ENCODE measurements at regions not wholly inside any gene's neighbourhood (a gene's known extent, or its start where the extent isn't known, plus 50 kb on each side); places are given as distances from the start of the nearest gene placed in this dataset.

GRCh38 chr11:25734591-25735211, 597.2 kb upstream of the ANO3 start:
- Histone ChIP-seq H3K9ac (no peak overlapping the region), H3K4me2 (ENCODE audit: low read length) (no peak overlapping the region), H3K36me3 (ENCODE audit: control insufficient read depth, insufficient read depth, low read length) (no peaks in the 10 kb centered on the region), H3K9me3 (ENCODE audit: control insufficient read depth, low read length) (no peaks in the 10 kb centered on the region), H3K79me2 (no peaks in the 10 kb centered on the region), H2AFZ (no peak overlapping the region), H3K27me3 (ENCODE audit: control insufficient read depth, insufficient read depth, low read length) (no peaks in the 10 kb centered on the region), H3K4me1 (no peaks in the 10 kb centered on the region), H3K4me3 (ENCODE audit: low read depth, low read length) (no peak overlapping the region), H3K27ac (no peak overlapping the region)
- TF ChIP-seq CTCF (IDR thresholded peaks at IDR 0.05) = no peak

DNA sequence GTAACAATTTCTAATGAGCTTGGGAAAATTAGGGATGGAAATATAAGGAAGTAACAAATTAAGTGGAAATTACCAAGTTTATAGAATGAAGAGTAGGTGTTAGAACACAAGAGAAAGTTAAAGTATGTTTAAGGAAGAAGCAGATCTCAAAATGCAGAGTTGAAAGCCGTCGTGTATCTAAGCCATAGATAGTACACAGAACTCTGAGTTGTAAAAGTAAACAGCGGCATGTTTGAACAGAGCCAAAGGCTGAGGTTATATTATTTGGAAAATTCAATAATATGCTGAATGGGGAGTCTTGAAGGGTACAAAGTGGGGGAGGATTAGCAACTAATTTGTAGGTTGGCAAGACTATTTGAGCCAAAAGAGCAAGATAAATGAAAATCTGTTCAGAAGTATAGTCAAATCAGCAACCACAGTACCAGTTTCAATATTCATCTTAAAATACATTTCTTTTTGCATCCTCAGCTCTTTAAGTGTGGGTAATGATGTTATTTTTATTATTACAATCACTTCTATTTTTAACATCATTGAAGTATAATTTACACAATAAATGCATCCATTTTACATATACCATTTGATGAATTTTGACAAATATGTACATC, 594.8 kb upstream of the ANO3 start:
- Histone ChIP-seq H2AFZ (no peak overlapping the region), H3K4me1 (no peaks in the 10 kb centered on the region), H3K4me2 (ENCODE audit: low read length) (no peak overlapping the region), H3K79me2 (no peaks in the 10 kb centered on the region), H3K4me3 (ENCODE audit: low read depth, low read length) (no peak overlapping the region), H3K27me3 (ENCODE audit: control insufficient read depth, insufficient read depth, low read length) (no peaks in the 10 kb centered on the region), H3K27ac (no peak overlapping the region), H3K36me3 (ENCODE audit: control insufficient read depth, insufficient read depth, low read length) (no peaks in the 10 kb centered on the region), H3K9ac (no peak overlapping the region), H3K9me3 (ENCODE audit: control insufficient read depth, low read length) (no peaks in the 10 kb centered on the region)
- TF ChIP-seq CTCF (IDR thresholded peaks at IDR 0.05) = no peak

DNA sequence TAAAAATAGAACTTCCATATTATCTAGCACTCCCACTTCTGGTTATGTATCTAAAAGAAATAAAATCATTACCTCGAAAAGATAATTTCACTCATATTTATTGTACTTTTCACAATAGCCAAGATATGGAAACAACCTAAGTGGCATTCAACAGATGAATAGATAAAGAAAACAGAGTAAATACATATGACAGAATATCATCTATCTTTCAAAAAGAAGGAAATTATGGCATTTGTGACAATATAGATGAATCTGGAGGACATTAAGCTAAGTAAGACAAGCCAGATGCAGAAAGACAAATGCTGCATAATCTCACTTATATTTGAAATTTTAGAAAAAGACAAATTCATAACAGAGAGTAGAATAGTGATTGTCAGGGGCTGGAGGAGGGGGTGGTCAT, 590.0 kb upstream of the ANO3 start:
- Histone ChIP-seq H2AFZ (no peak overlapping the region), H3K27ac (no peak overlapping the region), H3K9me3 (ENCODE audit: control insufficient read depth, low read length) (no peaks in the 10 kb centered on the region), H3K4me3 (ENCODE audit: low read depth, low read length) (no peak overlapping the region), H3K4me1 (no peaks in the 10 kb centered on the region), H3K27me3 (ENCODE audit: control insufficient read depth, insufficient read depth, low read length) (no peaks in the 10 kb centered on the region), H3K4me2 (ENCODE audit: low read length) (no peak overlapping the region), H3K9ac (no peak overlapping the region), H3K79me2 (no peaks in the 10 kb centered on the region), H3K36me3 (ENCODE audit: control insufficient read depth, insufficient read depth, low read length) (no peaks in the 10 kb centered on the region)
- TF ChIP-seq CTCF (IDR thresholded peaks at IDR 0.05) = no peak

GRCh38 chr11:25742800-25743199, 589.1 kb upstream of the ANO3 start:
- Histone ChIP-seq H3K4me2 (ENCODE audit: low read length) (no peak overlapping the region), H3K27ac (no peak overlapping the region), H3K79me2 (no peaks in the 10 kb centered on the region), H3K9ac (no peak overlapping the region), H3K36me3 (ENCODE audit: control insufficient read depth, insufficient read depth, low read length) (no peaks in the 10 kb centered on the region), H3K4me3 (ENCODE audit: low read depth, low read length) (no peak overlapping the region), H3K4me1 (no peaks in the 10 kb centered on the region), H2AFZ (no peak overlapping the region), H3K27me3 (ENCODE audit: control insufficient read depth, insufficient read depth, low read length) (no peaks in the 10 kb centered on the region), H3K9me3 (ENCODE audit: control insufficient read depth, low read length) (no peaks in the 10 kb centered on the region)
- no peak for TF ChIP-seq CTCF (IDR thresholded peaks at IDR 0.05)

- Histone ChIP-seq H3K27ac (no peak overlapping the region), H3K9me3 (ENCODE audit: control insufficient read depth, low read length) (no peaks in the 10 kb centered on the region), H3K4me1 (no peaks in the 10 kb centered on the region), H2AFZ (no peak overlapping the region), H3K4me3 (ENCODE audit: low read depth, low read length) (no peak overlapping the region), H3K4me2 (ENCODE audit: low read length) (no peak overlapping the region), H3K36me3 (ENCODE audit: control insufficient read depth, insufficient read depth, low read length) (no peaks in the 10 kb centered on the region), H3K79me2 (no peaks in the 10 kb centered on the region), H3K9ac (no peak overlapping the region), H3K27me3 (ENCODE audit: control insufficient read depth, insufficient read depth, low read length) (no peaks in the 10 kb centered on the region)
- TF ChIP-seq CTCF (IDR thresholded peaks at IDR 0.05) = no peak
Observed at GRCh38 chr11:25755381-25755780, 576.5 kb upstream of the ANO3 start.
